Endothelial cell of umbilical vein (primary cell): ENCODE measurements at regions not wholly inside any gene's neighbourhood (a gene's known extent, or its start where the extent isn't known, plus 50 kb on each side); places are given as distances from the start of the nearest gene placed in this dataset.

Source experiments
- BruUV-seq: library from RNA; stranded (reverse); fragments of 400-500 nt; replicated peaks from 2 replicates; lab custom pipeline; 2021; lab: Mats Ljungman, UMichigan
- CTCF ChIA-PET: fragments of 300-600, 350-600 bp; sonication (Branson Sonifier 250); formaldehyde crosslinking; loops from one replicate; lab custom pipeline; 2021; ENCODE audit warnings: antibody characterized with exemption, inconsistent platforms; lab: Charles Lee
- POLR2A ChIA-PET: fragments of 300-600, 350-600 bp; sonication (Branson Sonifier 250); formaldehyde crosslinking; loops from one replicate; lab custom pipeline; 2021; ENCODE audit warnings: antibody characterized with exemption, inconsistent platforms; lab: Charles Lee
- DNase-seq: peaks from one replicate; pipeline ENCODE4 v3.0.0-alpha.2; 2011; ENCODE audit warnings: low read depth, low spot score
- FAIRE-seq: peaks from 2 replicates; lab custom pipeline; 2011; peaks lifted over from hg19 to GRCh38; lab: Jason Lieb, UNC
- H2AFZ ChIP-seq: 2 replicates; pipeline ENCODE4 v1.6.0; 2012; ENCODE audit warnings: low read depth, low read length, control low read depth, inconsistent platforms
- H3K27ac ChIP-seq: 2 replicates; pipeline ENCODE4 v1.5.1; 2011; ENCODE audit warnings: low read depth, mild to moderate bottlenecking, control low read depth, low read length, moderate library complexity; ENCODE audit not compliant: insufficient read depth
- H3K27me3 ChIP-seq, 2 experiments: 2 replicates each; pipeline versions ENCODE4 v1.6.0 to v1.6.1; 2011; ENCODE audit warnings: low read length in 2 of 2, mixed read lengths in 1 of 2; ENCODE audit not compliant: control insufficient read depth in 2 of 2, insufficient read depth in 2 of 2
- H3K36me3 ChIP-seq, 2 experiments: 2 replicates in 1 of 2; 3 replicates in 1 of 2; pipeline ENCODE4 v1.5.1; 2011; ENCODE audit warnings: low read length in 2 of 2, mild to moderate bottlenecking in 1 of 2, moderate library complexity in 1 of 2; ENCODE audit not compliant: control insufficient read depth in 2 of 2, insufficient read depth in 2 of 2; ENCODE audit errors: extremely low read depth in 1 of 2
- H3K4me1 ChIP-seq: 3 replicates; pipeline ENCODE4 v1.5.1; 2011; ENCODE audit warnings: mild to moderate bottlenecking, low read length; ENCODE audit not compliant: control insufficient read depth, insufficient read depth; ENCODE audit errors: extremely low read depth
- H3K4me2 ChIP-seq: 2 replicates; pipeline ENCODE4 v1.6.1; 2011; ENCODE audit warnings: low read length, control low read depth, mixed read lengths; ENCODE audit not compliant: insufficient read depth
- H3K4me3 ChIP-seq, 3 experiments: fragments of 200-600 bp in 1 of 3; sonication (generic), shearing (Covaris generic) in 1 of 3; replicated peaks in 1 of 3; 2 replicates each; pipeline ENCODE4 v1.5.1; 2011 to 2016; ENCODE audit warnings: control low read depth in 3 of 3, low read length in 3 of 3, mild to moderate bottlenecking in 2 of 3, inconsistent platforms in 1 of 3, low read depth in 1 of 3, moderate library complexity in 1 of 3; ENCODE audit not compliant: insufficient read depth in 1 of 3
- H3K79me2 ChIP-seq: 2 replicates; pipeline ENCODE4 v1.6.0; 2012; ENCODE audit warnings: low read length, inconsistent platforms; ENCODE audit not compliant: control insufficient read depth, insufficient read depth
- H3K9ac ChIP-seq: replicated peaks from 2 replicates; pipeline ENCODE3; 2011; ENCODE audit warnings: low read length, control low read depth; ENCODE audit not compliant: insufficient read depth; ENCODE audit errors: extremely low read depth
- H3K9me1 ChIP-seq: replicated peaks from 3 replicates; pipeline ENCODE4 v1.6.0; 2011; ENCODE audit warnings: mild to moderate bottlenecking, low read length; ENCODE audit not compliant: control insufficient read depth, insufficient read depth; ENCODE audit errors: extremely low read depth
- H3K9me3 ChIP-seq: replicated peaks from 2 replicates; pipeline ENCODE4 v1.5.1; 2012; ENCODE audit warnings: low read length, inconsistent platforms; ENCODE audit not compliant: control insufficient read depth, insufficient read depth
- H4K20me1 ChIP-seq: replicated peaks from 2 replicates; pipeline ENCODE3; 2011; ENCODE audit warnings: mild to moderate bottlenecking, low read length; ENCODE audit not compliant: control insufficient read depth, insufficient read depth; ENCODE audit errors: extremely low read depth
- CTCF ChIP-seq, 2 donors: IDR thresholded peaks; 1 replicate in 1 of 2; 2 replicates in 1 of 2; pipeline ENCODE4 v1.5.1; 2011; ENCODE audit warnings: low read length in 2 of 2, mild to moderate bottlenecking in 2 of 2, moderate library complexity in 2 of 2, control low read depth in 1 of 2, inconsistent platforms in 1 of 2, low read depth in 1 of 2; ENCODE audit not compliant: insufficient read depth in 1 of 2; ENCODE audit errors: extremely low read depth in 1 of 2
- EZH2 ChIP-seq: IDR thresholded peaks from 2 replicates; pipeline ENCODE4 v1.6.1; 2012; ENCODE audit warnings: borderline replicate concordance, low read depth, mild to moderate bottlenecking, moderate library complexity, low read length, inconsistent platforms; ENCODE audit not compliant: severe bottlenecking
- FOS ChIP-seq: IDR thresholded peaks from 2 replicates; pipeline ENCODE4 v1.6.1; 2011; ENCODE audit warnings: mild to moderate bottlenecking, low read length, moderate library complexity, borderline replicate concordance; ENCODE audit not compliant: insufficient read depth
- GATA2 ChIP-seq: IDR thresholded peaks from 2 replicates; pipeline ENCODE4 v1.7.0; 2011; ENCODE audit warnings: low read depth, mild to moderate bottlenecking, moderate library complexity, mixed read lengths, low read length; ENCODE audit not compliant: insufficient read length, insufficient read depth
- JUN ChIP-seq: IDR thresholded peaks from 2 replicates; pipeline ENCODE4 v1.6.1; 2011; ENCODE audit warnings: borderline replicate concordance, low read depth; ENCODE audit not compliant: insufficient read length, insufficient read depth
- MYC ChIP-seq: IDR thresholded peaks from one replicate; pipeline ENCODE4 v1.6.1; 2011; ENCODE audit warnings: mild to moderate bottlenecking, low read depth, low read length
- POLR2A ChIP-seq: IDR thresholded peaks from 2 replicates; pipeline ENCODE4 v1.6.1; 2012; ENCODE audit warnings: low read depth, mild to moderate bottlenecking, control low read depth, low read length
- POLR2AphosphoS5 ChIP-seq: IDR thresholded peaks from 2 replicates; pipeline ENCODE4 v1.6.1; 2012; ENCODE audit warnings: low read depth, mild to moderate bottlenecking, control low read depth, low read length, moderate library complexity; ENCODE audit not compliant: insufficient read depth
- dilution Hi-C: fragments of 300-500 bp; cut with MboI; formaldehyde crosslinking; loops from one replicate; pipeline ENCODE4 v1.15.0; 2019; ENCODE audit warnings: low sequenced_read_pairs; ENCODE audit not compliant: extremely low pct_ligation_motif_present
- intact Hi-C: fragments of 100-400 bp; cut with micrococcal nuclease; formaldehyde crosslinking; loops from one replicate; pipeline ENCODE4 v1.10.0; 2022
- TF ChIP-seq, protein P1 (sequence below): IDR thresholded peaks from 2 replicates; pipeline ENCODE4 v1.6.1; 2011; ENCODE audit not compliant: insufficient read depth, insufficient read length

DNA sequence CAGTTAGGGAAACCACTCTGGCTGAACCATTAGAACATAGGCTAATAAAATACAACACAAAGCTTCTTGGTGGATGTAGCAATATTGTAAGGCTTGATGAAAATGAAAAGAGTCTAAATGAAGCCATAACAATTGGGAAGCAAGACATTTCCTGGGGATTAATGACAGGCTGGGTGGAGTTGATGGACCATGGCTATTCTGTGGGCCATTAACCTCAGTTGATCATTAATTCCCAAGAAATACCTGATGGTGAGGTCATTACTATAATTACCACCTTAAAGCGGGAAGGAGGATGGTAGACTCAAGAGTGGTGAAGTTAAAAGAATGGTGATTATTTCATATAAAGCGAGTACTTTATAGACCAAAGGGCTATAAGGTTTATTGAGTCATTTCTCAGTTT, 455.8 kb upstream of the MAP3K7 start:
- H3K9ac ChIP-seq, result no peak overlapping the region
- H3K27ac ChIP-seq, result no peak overlapping the region
- H3K4me1 ChIP-seq, result no peaks in the 10 kb centered on the region
- H4K20me1 ChIP-seq, result no peaks in the 10 kb centered on the region
- dilution Hi-C loops, result no loop called here
- CTCF ChIA-PET, result no interaction called here
- no peaks in the 10 kb centered on the region for H3K27me3 ChIP-seq
- POLR2A ChIA-PET, result no interaction called here
- TF ChIP-seq MYC (no peak), POLR2AphosphoS5 (no peak), EZH2 (no peak), CTCF (IDR thresholded peaks at IDR 0.05; ENCODE audit: extremely low read depth in 1 of 2, insufficient read depth in 1 of 2, low read depth in 1 of 2, low read length in 2 of 2) (no peak), POLR2A (no peak), JUN (no peak), FOS (no peak), GATA2 (no peak)
- TF ChIP-seq, protein P1, sequence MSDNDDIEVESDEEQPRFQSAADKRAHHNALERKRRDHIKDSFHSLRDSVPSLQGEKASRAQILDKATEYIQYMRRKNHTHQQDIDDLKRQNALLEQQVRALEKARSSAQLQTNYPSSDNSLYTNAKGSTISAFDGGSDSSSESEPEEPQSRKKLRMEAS, result no peak
- H2AFZ ChIP-seq, result no peak overlapping the region
- DNase-seq (no peak), FAIRE-seq (no peak)
- H3K4me3 ChIP-seq, result no peak overlapping the region
- H3K9me1 ChIP-seq, result no peaks in the 10 kb centered on the region
- H3K79me2 ChIP-seq, result no peaks in the 10 kb centered on the region
- H3K36me3 ChIP-seq, result no peaks in the 10 kb centered on the region
- H3K9me3 ChIP-seq, result no peaks in the 10 kb centered on the region
- intact Hi-C loops, result no loop called here
- H3K4me2 ChIP-seq, result no peak overlapping the region
- BruUV-seq, result no TSS peak
